G401.6 (cell line): ENCODE measurements at regions not wholly inside any gene's neighbourhood (a gene's known extent, or its start where the extent isn't known, plus 50 kb on each side); places are given as distances from the start of the nearest gene placed in this dataset.

Experiments used
- FAIRE-seq: peaks from 2 replicates; lab custom pipeline; 2012; peaks lifted over from hg19 to GRCh38; lab: Jason Lieb, UNC

DNA sequence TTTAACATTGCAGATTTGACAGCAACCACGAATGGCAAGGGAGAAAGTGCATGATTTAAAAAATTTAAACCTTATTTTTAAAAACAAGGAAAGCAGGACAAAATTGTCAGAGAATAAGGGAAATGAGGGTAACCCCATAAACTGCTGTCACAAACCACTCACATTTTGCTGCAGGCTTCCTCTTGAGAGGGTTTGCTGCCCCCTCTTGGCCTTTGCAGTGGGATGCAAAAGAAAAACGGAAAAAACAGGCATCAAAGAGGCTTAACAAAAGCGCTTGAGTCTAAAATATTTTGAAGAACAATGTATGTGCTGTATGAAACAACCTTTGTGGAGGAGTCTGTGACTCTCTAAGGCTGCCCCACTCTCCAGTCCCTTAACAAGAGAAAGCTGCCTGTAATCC is 91.6 kb downstream of the TMX3 start:
- peak; percentile 27 for FAIRE-seq

DNA sequence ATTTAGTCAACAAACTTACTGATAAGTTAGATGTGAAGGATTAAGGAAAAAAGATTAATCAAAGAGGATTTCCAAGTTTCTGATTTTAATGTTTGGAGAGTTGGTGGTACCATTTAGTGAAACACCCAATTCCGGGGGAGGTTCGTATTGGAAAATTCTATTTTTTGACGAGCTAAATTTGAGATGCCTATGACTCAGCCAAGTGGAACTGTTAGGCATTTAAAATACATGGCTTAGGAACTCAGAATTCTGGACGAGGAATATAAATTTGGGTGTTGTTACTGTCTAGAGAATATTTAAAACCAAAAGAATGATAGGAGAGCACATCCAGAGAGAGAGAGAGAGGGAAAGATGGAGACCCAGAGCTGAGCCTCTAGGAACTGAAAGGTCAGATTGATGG is 103.6 kb downstream of the TMX3 start:
- no peak for FAIRE-seq

DNA sequence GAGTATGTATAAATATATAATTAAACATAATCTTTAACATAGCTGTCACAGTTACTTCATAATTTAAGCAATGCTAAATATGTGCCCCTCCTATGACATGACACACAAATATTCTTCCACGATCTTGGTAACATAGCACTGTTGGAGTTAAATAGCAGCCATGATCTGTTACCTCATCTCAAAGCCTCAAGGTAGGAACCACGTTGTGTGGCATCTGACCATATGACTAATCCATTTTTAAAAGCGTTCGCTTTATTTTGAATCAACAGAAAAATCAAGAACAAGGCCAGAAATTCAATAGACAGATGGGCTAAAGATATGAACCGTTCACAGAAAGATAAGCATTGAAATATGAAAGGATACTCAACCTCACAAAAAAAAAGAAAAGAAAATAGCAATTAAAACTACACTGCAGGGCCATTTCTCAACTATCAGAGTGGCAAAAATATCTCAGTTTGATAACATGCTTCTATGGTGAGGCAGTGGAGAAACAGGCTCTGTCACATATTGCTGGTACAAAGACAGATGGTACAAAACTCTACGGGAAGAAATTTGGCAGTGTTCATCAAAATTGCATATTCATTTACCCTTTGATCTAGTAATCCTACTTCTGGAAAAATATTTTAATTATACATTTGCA is 105.9 kb downstream of the TMX3 start:
- FAIRE-seq = no peak

DNA sequence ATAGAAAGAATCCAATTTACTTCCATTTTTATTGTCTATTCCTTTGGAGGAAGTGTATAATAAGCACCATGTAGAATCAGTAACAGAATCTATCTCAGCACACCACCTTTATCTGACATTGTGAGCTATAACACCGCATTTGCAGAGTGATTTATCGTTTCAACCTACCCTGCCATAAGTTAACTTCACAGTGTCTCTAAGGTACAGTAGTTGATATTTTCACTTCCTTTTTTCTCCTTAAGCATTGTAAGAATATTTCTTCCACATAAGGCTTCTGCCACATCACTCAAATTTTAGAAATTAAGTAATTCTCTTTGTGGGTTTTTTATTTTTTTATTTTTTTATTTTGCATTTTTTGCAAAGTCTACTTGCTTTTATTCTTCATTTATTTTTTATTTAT is 107.1 kb downstream of the TMX3 start:
- no peak for FAIRE-seq

DNA sequence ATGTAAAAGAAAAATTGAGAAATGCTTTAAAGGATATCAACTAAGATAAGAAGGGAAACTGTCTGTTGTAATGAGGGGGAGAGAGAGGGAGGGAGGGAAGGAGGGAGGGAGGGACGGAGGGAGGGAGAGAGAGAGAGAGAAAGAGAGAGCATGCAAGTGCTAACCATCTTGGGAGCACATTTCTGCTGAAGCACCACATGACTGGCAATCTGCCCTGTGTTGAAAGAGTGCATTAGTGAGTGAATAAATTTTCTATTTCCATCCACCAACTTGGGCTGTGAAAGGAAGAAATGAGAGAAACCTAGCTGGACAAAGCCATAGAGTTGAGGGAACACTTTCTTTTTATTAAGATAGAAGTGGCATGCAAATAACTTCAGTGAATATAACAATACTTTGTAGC is 110.7 kb downstream of the TMX3 start:
- FAIRE-seq = no peak

DNA sequence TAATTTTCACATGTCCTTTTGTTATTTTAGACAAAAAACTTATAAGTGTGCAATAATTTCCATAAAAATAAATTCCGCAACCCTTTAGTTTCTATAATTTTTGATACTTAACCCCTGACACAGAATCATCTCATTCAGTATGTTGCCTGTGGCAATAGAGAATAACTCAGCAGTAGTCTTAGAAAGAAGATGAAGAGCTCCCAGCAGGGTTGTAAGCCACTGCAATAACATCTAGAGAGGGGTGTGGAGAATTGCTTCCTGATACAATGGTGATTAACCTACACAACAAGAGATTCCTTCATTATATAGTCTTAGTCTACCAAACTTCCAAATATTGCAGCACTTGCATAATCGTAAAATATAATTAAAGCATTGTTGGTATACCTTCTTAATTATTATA is 118.9 kb downstream of the TMX3 start:
- FAIRE-seq = no peak

DNA sequence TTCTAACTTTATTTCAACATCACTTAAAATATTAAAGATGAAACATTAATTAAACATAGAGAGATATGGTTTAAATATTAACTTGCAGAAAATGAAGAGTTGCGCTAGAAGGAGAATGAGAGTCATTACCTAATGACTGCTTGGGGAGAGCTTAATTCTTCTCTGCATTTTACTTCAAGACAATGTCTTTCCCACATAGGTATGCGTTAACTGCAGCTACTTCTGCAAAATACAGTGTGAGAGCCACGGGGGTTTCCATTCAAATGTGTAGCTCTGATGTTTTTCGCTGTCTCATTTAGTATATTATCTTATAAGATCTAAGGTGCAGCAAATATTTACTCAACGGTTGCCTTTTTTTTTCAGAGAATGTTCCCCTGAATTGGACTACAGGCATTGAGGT is 126.7 kb downstream of the TMX3 start:
- FAIRE-seq = no peak

DNA sequence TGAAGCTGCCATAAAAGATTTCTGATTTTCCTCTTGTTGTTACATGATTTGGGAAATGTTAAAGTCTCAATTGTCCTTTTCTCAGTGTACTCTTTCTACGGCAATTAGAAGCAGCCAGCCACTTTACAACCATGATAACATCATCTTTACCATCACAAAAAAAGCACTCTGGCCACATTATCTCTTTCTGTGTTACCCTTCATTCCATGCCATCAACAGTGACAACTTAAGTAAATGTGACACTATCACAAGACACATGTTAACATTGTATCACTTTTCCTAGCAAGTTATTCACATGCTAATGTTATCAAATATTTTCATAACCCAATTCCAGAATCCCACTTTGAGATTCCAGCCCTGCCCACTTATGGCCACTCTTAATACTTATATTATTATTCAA is 131.2 kb downstream of the TMX3 start:
- FAIRE-seq = no peak

DNA sequence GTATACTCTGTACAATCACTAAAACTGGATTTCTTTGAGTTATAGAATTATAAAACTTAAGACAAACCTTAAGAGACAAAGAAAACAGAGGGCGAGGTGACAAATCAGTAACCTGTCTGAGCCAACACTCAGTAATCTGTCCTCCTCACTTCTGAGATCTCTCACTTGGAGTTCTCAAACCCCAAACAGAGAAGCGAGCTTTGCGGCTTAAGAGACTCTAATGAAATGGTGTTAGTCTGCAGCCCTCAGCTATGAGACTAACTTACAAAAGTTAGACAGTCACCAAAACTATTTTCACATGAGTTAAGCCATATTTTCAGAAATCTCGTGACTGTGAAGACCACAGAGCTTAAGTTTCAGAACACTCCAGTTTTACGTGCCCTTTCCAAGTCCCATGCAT is 140.6 kb downstream of the TMX3 start:
- FAIRE-seq = no peak

DNA sequence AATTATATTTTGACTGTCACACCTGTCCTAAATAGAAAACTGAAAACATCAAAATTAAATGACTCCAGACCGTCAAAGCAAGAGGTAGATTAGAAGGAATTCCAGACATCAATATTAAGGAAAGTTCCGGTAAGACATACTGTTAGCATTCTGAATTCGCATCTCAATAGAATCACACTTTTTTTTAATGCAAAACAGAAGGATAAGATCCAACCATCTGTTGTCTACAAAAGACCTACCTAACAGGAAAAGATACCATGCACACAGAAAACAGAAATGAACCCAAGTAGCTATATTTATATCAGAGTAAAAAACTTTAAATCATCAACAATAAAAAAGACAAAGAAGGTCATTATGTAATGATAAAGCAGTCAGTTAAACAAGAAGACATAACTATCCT is 145.0 kb downstream of the TMX3 start:
- FAIRE-seq = no peak

DNA sequence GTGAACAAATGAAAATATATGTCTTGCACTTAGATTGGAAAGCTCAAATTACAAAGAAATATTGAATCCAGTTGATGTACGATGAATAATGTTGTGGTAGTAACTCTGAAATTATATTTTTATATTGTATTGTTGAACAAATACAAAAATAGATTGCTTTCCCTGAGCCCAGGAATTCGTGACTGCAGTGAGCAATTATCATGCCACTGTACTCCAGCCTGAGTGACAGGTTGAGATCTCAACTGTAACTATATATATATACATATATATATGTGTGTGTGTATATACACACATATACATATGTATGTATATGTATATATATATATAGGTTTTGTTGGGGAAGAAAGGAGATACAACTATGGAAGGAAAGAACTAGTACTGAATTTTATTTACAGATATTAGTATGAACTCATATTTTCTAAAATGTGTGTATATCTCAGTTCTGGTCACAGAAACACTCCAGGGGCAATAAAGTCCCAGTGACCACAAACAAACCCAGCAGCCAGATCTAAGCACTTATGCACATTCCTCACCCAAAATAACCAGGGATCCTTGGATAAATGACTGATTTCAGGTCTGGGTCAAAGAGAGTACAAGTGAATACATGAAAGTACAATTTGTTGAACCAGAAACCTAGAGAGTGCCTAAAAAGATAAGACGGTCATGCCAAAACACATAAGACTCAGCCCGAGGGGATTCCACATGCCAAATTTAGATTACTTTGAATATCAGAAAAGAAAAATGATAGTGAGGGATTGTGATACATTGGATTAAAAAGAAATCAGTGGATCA is 146.3 kb downstream of the TMX3 start:
- FAIRE-seq = no peak

DNA sequence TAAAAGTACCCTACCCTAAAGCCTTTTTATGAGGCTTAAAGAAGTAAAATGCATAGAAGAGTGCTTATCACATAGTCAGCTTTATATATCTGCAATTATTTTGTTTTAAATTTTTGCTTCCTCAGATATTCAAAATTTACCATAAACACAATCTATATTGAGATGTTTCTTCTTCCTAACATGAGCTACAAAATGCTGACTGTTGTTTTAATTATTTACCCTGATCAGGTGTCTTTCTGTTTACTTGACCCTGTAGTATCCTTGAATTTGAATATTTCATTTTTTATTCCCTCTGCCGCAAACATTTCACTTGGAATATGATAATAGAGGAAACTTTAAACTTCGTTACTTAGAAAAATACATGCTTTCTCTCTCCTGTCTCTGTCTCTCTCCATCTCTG is 147.9 kb downstream of the TMX3 start:
- no peak for FAIRE-seq

DNA sequence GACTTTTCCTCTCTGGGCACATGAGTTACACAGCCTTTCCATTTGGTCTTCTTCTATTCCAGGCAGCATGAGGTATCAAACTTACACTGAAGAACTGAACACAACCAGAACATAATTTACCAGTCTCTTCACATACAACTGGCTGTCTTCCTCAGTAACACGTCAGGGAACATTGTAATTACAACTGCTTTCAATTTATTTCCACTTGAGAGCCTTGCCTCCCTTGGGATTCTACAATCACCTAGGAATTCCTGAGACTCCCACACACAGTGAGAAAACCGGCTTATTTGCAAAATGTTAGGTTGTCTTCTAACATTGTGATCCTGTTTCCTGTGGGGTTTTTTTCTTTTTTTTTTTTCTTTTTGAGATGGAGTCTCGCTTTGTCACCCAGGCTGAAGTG is 149.9 kb downstream of the TMX3 start:
- FAIRE-seq = no peak

DNA sequence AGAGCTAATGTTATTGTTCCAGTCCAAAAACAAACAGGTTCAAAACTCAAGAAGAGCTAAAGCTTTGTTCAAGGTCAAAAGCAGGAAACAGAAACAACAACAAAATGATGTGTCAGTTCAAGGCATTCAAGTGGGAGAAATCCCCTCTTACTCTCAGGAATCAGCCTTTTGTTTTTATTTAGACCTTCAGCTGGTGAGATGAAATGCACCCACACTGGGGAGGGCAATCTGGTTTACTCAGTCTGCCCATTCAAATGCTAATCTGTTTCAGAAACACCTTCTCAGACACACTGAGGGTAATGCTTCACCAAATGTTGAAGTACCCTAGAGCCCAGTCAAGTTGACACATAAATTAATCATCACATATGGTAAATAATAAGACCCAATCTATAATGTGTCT is 150.6 kb downstream of the TMX3 start:
- FAIRE-seq = no peak

DNA sequence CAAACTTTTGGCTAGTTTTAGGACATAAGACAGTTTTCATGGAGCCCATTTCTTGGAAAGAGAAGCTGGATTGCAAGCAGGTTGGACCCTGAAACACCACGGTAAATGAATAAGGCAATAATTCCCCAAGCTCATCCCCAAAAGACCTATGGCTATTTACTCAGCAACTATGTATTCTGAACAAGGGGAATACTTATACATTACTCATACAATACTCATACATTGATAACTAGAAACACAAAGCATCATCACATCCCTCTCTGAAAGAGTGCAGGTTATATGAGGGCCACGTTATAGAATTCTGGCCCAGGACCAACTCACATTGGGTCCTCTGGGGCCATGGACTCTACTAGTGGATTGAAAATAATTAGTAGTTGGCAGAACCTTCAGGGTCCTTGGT is 154.8 kb downstream of the TMX3 start:
- FAIRE-seq = no peak

DNA sequence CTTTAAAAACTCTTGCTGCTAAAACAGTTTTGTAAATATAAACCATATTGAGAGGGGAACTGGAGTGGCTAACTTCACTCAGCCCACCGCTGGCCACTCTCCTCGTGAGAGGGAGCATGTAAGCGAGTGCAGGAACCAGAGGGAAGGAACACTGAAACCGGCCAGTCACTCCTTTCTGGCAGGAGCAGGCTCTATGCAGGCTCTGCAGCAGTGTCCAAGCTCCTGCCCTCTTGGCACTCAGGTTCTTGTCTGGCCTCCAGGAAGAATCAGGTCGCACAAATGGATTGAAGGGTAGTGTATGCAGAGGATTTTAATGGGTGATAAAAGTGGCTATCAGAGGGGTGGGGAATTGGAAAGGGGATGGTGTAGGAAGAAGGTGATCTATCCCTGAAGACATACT is 157.7 kb downstream of the TMX3 start:
- no peak for FAIRE-seq

DNA sequence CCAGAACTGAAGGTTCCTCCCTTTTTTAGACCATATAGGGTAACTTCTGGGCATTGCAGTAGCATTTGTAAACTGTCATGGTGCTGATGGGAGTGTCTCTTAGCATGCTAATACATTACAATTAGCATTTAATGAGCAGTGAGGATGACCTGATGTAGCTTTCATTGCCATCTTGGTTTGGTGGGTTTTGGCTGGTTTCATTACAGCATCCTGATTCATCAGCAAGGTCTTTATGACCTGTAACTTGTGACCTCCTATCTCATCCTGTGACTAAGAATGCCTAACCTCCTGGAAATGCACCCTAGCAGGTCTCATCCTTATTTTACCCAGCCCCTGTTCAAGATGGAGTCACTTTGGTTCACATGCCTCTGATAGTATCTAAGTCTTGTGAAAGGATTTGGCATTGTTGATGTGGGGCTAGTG is 159.0 kb downstream of the TMX3 start:
- no peak for FAIRE-seq

DNA sequence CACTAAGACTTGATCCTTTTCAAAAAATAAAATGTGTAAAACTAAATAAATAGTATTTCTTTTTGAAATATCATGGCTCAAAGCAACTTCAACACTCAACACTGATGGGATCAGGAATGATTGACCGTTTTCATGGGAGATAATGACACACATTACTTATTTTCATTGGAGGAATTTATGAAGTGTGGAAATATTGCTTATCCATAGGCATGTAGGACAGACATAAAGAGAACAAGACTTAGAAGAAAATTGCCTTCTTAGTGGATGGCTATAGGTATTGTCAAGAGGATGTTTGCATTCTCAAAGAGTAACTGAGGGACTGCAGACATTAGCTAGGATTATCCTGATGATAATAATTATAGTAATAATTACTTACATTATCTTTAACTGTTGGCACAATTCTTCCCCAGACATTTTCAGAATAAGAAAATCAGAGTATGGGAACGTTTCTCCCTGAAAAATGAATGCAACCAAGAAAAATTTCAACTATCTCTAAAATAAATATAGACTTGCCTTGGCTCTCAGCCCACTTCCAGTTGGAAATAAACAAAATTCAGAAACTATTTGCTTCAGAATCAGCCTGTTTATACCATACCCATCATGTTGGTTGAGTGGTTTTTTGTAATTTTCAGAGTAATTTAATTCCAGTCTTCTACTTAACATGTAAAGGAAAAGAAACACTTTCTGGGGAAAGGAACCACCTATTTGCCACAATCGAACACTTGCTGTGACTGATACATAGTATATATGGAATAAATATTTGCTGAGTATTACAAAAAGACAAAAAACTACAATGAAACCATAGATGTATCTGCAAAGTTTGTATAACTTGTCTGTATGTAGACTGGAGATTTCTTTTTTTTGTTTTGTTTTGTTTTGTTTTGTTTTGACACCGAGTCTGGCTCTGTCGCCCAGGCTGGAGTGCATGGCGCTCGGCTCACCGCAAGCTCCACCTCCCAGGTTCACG is 165.7 kb downstream of the TMX3 start:
- FAIRE-seq = no peak

DNA sequence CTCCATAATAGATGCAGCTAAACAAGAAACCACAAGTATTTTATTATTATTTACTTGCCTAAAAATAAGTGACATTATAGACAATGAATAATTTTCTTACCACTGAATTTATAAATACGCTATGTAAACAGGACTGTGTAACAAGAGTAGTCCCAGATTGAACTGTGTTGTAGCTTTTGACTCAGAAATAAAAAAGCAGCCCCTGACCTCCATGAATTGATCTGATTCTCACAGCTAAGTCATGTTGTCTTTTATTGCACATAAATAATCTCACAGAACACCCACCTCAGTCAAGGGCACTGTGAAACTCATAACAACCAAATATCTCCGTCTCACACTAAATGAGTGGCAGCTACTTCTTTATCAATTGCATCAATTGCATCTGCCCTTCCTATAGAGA is 171.6 kb downstream of the TMX3 start:
- no peak for FAIRE-seq

DNA sequence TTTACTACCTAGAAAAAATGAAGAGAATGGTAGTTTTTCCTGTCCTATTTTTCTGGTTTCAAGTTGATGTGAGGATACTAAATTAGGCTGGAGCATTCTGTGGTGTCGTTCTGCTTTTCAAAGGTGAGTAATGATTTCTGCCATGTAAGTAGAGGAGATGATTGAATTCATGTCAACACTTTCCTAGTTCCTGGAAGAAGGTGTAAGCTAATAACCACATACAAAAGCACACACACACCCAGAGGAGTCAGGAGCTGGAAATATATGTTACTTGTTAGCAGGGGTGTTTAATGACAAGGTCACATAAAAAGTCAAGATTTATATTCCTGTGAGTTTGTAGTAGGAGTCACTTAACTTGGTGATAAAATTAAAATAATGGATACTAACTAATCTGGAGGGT is 172.1 kb downstream of the TMX3 start:
- no peak for FAIRE-seq

DNA sequence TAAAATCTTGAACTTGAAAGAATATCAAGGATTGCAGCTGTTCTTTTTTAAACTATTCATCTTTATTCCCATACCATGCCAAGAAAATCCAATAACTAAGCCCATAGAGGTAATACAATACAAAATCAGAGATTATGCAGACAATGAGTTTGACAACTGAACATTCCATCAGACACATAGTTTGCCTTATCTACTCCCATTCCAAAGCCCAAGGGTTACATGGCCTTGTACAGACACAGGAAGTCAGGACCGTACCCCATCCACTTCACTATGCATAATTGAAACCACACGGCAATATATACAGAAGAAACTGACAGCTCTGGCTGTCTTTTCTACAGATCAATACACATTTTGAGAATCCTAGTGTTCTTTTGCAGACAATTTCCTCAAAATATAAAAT is 181.3 kb downstream of the TMX3 start:
- FAIRE-seq = no peak

DNA sequence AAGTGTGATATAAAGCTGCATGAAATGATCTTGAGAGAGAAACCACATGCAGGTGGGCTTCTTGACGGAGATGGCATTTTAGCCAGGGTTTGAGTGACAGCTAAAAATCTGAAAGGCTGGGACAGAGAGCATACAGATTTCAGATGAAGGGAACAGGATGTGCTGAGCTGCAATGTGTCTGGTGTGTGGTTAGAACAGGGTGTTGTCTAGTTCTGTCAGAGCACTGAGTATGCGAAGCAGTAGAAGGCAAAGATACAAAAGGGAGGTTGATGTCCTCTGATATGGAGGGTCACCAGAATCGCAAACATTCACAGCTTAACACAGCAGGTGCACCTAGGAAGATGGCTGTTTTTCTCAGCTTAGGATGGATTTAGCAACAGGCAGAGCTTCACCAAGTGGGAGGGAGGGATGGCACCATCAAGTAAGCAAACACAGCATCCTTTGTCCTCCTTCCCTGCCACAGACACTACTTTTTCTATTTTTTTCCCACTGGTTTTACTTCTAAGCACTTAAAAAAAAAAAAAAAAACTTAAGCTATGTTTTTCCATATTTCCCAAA is 182.5 kb downstream of the TMX3 start:
- FAIRE-seq = no peak

DNA sequence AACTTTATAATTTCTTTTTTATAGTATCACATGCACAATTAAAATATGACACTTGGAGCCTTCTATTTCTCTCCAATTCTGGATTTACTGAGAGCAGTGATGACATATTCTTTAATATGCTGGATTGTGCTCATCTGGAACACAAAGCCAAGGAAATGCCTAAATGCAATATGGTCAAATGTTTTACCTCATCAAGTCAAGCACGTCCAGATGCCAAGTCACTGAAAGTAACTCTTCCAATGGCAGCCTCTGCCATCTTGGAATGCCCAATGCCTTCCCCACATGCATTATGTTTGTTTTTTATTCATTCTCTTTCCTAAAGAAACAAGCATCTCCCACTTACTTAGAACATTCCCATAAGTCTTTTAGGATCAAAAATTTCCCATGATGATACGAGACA is 189.8 kb downstream of the TMX3 start:
- FAIRE-seq = no peak
